NCI-H1105 (cell line): ENCODE measurements at regions not wholly inside any gene's neighbourhood (a gene's known extent, or its start where the extent isn't known, plus 50 kb on each side); places are given as distances from the start of the nearest gene placed in this dataset.
A peak's percentile ranks its signal among the peaks of the same experiment; 100 is the strongest.
"Not testable (repeated sequence)": the region's sequence is repeated elsewhere in the genome, so short reads cannot be mapped to it uniquely, and the experiment has no call there.

Experiments used
- DNase-seq: peaks from one replicate; lab custom pipeline; 2025; lab: John Stamatoyannopoulos, UW

- peak; percentile 10 for DNase-seq
These were observed 291.9 kb upstream of the SGK1 start for GRCh38 chr6:134609716-134610261.

DNA sequence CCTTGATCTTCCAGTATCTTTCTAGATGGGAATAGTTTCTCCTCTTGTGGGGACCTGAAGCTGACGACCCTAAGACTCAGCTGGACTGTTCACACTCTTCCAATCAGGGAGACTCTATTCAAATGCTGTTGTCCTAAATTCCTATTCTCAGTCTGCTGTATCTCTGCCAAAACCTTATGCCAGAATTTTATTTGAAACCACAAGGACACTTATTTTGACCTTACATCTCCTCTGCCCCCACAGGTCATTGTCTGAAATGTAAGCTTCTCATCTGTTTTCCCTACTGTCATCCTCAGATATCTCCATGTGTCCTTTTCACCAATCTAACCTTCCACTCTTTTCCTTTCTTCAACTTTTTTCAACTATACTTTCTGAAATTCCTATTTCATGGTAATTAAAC, 289.5 kb upstream of the SGK1 start:
- DNase-seq, result no peak

- no peak for DNase-seq
These were observed 287.1 kb upstream of the SGK1 start for GRCh38 chr6:134605034-134605433.

GRCh38 chr6:134604014-134604676, 286.2 kb upstream of the SGK1 start:
- no peak for DNase-seq

DNA sequence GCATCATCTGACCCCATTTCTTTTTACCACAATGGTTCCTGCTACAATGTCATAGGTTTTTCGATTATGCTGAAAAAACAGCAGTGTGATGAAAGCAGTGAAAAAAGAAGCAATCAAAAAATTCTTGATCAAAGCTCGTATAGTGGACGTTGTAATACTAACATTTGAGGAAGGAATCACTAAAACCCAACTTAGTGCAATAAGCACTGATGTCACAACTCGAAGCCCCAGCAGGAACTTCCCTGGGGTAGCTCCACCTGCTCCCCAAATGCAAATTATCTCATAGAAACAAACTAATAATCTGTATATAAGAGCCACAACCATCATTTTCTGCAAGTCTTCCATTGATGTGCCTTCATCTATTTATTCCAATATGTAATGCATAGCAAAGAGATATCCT, 285.6 kb upstream of the SGK1 start:
- no peak for DNase-seq

DNA sequence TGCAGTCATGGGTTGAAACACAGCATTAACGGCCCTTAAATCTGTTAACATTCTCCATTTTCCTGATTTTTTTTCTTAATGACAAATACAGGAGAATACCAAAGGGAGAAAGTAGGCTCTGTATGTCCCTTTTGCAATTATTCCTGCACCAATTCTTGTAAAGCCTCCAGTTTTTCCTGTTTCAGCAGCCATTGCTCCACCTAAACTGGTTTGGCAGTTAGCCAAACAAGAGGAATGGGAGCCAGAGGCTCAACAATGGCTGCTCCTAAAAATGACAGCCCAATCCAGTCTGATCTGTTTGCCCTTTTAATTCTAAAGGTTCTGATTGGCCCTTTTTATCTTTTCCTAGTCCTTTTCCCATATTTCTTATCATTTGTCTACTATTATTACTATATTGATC, 284.2 kb upstream of the SGK1 start:
- peak; percentile 6 for DNase-seq

- DNase-seq, result no peak
These were observed 282.8 kb upstream of the SGK1 start for GRCh38 chr6:134600671-134601070.

- DNase-seq, result no peak
These were observed 281.2 kb upstream of the SGK1 start for GRCh38 chr6:134599079-134599478.

DNA sequence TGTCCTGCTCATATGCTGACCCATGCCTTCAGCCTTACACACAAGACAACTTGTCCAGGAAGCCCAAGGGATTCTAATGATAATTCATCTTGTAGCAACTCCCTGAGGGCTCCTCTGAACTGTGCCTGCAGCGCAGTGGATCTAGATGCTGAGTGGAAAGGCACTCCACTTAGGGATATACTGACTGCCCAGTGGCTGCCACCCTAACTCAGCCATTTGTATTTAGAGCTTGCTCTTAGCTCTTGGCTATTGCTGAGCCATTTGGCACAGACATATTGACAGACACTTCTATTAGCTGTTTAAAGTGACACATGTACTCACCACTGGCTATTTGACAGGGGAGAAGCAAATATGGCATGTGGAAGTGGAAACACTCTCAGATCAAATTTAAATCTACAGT, 278.3 kb upstream of the SGK1 start:
- DNase-seq, result no peak

GRCh38 chr6:134594881-134595280, 277.0 kb upstream of the SGK1 start:
- no peak for DNase-seq

DNA sequence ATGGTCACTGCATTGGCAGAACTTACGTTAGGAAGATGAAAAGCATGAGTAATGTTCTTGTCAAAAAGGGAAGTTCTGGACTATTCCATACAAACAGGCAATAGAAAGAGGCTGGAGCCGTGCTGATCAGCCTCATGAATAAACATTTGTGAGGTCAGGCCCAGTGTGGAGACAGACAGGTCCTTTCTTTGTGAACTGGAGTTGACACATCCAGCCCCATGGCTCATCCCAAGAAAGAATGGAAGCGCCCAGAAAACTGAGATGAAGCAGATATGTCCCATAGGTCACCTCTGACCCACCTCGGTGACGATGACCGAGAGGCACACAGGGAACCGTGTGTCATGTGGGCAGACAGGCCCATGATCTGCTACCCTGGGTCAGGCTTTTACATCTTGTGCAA, 276.0 kb upstream of the SGK1 start:
- no peak for DNase-seq

GRCh38 chr6:134593442-134593841, 275.5 kb upstream of the SGK1 start:
- DNase-seq, result no peak

DNA sequence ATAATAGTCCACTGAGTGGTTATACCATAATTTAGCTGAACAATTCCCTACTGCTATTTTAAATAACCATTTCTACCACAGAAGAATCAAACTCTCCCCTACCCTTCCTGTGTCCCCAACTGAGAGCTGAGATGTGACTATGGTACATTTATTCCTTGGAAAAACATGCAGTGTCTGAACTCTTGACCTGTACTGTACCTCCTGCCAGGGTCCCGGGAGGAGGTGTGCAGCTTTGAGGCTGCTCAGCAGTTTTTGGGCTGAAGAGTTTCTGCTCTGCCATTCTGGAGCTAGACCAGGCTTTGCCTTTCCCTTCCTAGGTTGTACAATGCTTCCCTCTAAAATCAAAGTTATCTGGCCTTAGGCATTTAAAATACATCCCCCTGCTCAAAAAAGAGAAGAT, 275.1 kb upstream of the SGK1 start:
- no peak for DNase-seq

- DNase-seq, result no peak
These were observed 272.5 kb upstream of the SGK1 start for GRCh38 chr6:134590449-134590848.

GRCh38 chr6:134590004-134590403, 272.1 kb upstream of the SGK1 start:
- DNase-seq, result no peak

DNA sequence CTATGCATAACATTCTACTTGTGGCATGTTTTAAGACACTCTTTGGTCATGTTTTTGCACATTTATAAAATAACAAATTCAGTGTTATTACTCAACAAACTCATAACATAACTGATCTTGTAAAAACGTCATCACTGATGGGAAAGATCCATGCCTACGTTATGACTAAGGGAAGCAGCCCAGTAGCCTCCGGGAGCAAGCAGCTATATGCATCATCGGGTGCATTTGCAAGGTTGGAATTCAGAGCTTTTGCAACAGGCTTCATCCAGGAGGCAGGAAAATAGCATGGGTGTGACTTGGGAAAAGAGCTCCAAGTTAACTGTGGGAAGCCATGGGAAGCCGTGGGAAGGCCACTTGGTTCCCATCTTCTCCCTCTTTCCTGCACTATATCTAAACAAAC, 271.6 kb upstream of the SGK1 start:
- DNase-seq, result no peak

DNA sequence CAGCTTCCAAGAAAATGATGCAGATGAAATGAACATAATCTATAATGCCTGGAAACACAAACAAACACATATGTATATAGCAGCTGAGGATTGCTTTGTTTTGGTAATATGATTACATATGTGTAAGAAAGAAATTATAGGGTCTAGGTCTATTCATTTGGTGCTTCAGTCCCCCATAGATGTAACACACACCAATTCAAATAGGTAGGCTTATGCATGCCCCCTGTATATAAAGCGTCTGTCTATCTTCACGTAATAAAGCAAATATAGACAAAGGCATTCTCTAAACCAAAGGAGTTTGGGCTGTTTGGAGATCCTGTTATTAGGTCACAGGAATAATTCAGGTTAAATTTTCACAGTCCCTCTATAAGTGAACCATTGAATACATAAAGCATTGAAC, 270.4 kb upstream of the SGK1 start:
- DNase-seq, result no peak

DNA sequence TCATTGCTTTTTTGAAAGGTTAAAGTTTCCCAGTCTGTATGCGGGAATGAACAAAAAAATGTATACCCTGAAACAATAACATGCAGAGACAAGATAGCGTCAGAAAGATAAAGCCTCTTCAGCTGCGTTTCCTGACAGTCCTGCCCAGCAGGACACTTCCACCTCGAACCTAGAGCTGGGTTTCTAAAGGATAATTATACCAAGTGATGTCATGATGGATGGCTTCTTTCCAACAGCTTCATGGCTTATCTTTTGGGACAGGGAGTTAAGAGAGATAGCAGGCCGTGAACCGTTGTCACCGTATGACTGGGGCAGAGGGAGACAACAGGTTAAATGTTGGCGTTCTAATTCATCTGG, 267.6 kb upstream of the SGK1 start:
- no peak for DNase-seq

DNA sequence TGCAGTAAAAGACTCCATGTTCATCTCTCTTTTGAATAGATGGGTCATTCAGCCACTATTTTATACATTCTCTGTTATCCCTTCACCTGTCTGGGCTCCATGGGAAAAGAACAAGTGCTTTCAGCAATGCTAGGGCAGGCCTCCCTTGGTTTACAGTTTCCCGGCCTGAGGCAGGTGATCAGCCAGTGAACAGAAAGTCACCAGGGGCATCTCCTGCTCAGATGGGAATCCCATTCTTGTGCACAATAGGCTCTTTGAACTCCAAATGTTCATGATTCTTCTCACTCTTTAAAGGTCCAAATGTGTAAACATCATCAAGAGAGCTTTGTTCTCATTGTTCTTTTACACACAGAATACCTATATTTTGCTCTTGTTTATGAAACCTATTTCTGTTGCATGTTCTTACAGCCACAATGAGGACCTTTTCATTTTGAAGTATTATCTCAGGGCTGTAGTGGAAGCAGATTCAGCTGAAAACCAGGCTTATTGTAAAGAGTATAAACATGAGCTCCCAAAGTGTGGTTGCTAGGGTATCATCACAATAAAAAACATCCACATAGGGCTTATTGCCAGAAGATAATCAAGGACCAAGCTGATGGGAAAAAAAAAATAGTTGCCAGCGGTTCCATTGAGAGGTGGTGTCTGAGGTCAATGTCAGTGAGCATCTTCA, 267.1 kb upstream of the SGK1 start:
- no peak for DNase-seq

DNA sequence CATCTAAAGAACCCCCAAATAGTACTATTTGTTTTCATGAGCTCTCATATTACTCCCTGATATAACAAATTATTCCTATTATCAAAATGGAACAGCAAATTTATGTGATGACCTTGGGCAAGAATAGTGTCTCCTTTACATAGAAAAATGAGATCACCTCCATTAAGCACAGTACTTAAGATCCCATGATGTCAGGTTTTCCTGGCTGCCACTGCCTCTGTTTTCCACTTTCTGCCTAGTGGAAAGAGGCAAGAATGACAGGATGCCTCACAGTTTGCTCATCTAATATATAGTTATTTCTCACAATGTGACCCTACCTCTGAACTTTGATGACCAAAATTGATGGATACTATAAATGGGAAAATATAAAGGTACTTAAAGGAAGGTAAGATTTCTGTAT, 260.1 kb upstream of the SGK1 start:
- no peak for DNase-seq

- no peak for DNase-seq
These were observed 257.3 kb upstream of the SGK1 start for GRCh38 chr6:134575221-134575620.

GRCh38 chr6:134574491-134574890, 256.6 kb upstream of the SGK1 start:
- no peak for DNase-seq

GRCh38 chr6:134569996-134570395, 252.1 kb upstream of the SGK1 start:
- not testable (repeated sequence) for DNase-seq

- no peak for DNase-seq
These were observed 246.8 kb upstream of the SGK1 start for GRCh38 chr6:134564705-134565104.
